ENCODE measurements at regions not wholly inside any gene's neighbourhood (a gene's known extent, or its start where the extent isn't known, plus 50 kb on each side); places are given as distances from the start of the nearest gene placed in this dataset.

- no peak for DNase-seq (ENCODE audit: insufficient read length, low spot score)
- FAIRE-seq, result no peak
Observed at GRCh38 chr11:116145187-116145865, 627.5 kb downstream of the BUD13 start.

- no peak for DNase-seq (ENCODE audit: insufficient read length, low spot score)
- FAIRE-seq, result no peak
Observed at GRCh38 chr11:116144387-116144958, 628.3 kb downstream of the BUD13 start.

- FAIRE-seq (no peak), DNase-seq (ENCODE audit: insufficient read length, low spot score) (no peak)
Observed at GRCh38 chr11:116138280-116138679, 634.1 kb upstream of the CADM1 start.

- no peak for FAIRE-seq
- no peak for DNase-seq (ENCODE audit: insufficient read length, low spot score)
Observed at GRCh38 chr11:116137753-116138152, 633.5 kb upstream of the CADM1 start.

- no peak for FAIRE-seq
- DNase-seq (ENCODE audit: insufficient read length, low spot score), result no peak
Observed at GRCh38 chr11:116136987-116137674, 632.9 kb upstream of the CADM1 start.

GRCh38 chr11:116135891-116136290 is 631.7 kb upstream of the CADM1 start:
- FAIRE-seq (no peak), DNase-seq (ENCODE audit: insufficient read length, low spot score) (no peak)

GRCh38 chr11:116134450-116134849 is 630.2 kb upstream of the CADM1 start:
- no peak for DNase-seq (ENCODE audit: insufficient read length, low spot score)
- no peak for FAIRE-seq

GRCh38 chr11:116132273-116132978 is 628.2 kb upstream of the CADM1 start:
- FAIRE-seq (no peak), DNase-seq (ENCODE audit: insufficient read length, low spot score) (no peak)

GRCh38 chr11:116130122-116130521 is 625.9 kb upstream of the CADM1 start:
- DNase-seq (ENCODE audit: insufficient read length, low spot score) (no peak), FAIRE-seq (no peak)

- FAIRE-seq, result no peak
- DNase-seq (ENCODE audit: insufficient read length, low spot score), result no peak
Observed at GRCh38 chr11:116129456-116129855, 625.2 kb upstream of the CADM1 start.

GRCh38 chr11:116126562-116126961 is 622.3 kb upstream of the CADM1 start:
- no peak for DNase-seq (ENCODE audit: insufficient read length, low spot score)
- no peak for FAIRE-seq

- FAIRE-seq (no peak), DNase-seq (ENCODE audit: insufficient read length, low spot score) (no peak)
Observed at GRCh38 chr11:116124922-116125714, 620.9 kb upstream of the CADM1 start.

GRCh38 chr11:116123739-116124138 is 619.5 kb upstream of the CADM1 start:
- no peak for FAIRE-seq

GRCh38 chr11:116122697-116123472 is 618.7 kb upstream of the CADM1 start:
- no peak for FAIRE-seq
- no peak for DNase-seq (ENCODE audit: insufficient read length, low spot score)

More at GRCh38 chr11:116123739-116124138, 619.5 kb upstream of the CADM1 start:
- no peak for DNase-seq (ENCODE audit: insufficient read length, low spot score)

GRCh38 chr11:116119158-116119557 is 614.9 kb upstream of the CADM1 start:
- DNase-seq (ENCODE audit: insufficient read length, low spot score) (no peak), FAIRE-seq (no peak)

GRCh38 chr11:116118138-116118470 is 613.9 kb upstream of the CADM1 start:
- FAIRE-seq (no peak), DNase-seq (ENCODE audit: insufficient read length, low spot score) (no peak)

- FAIRE-seq (no peak), DNase-seq (ENCODE audit: insufficient read length, low spot score) (no peak)
Observed at GRCh38 chr11:116117331-116118137, 613.3 kb upstream of the CADM1 start.

- DNase-seq (ENCODE audit: insufficient read length, low spot score), result no peak
- FAIRE-seq, result no peak
Observed at GRCh38 chr11:116115801-116116200, 611.6 kb upstream of the CADM1 start.

GRCh38 chr11:116114198-116114651 is 610.0 kb upstream of the CADM1 start:
- FAIRE-seq, result no peak
- DNase-seq (ENCODE audit: insufficient read length, low spot score), result no peak
